GM12891 (cell line): ENCODE measurements at regions not wholly inside any gene's neighbourhood (a gene's known extent, or its start where the extent isn't known, plus 50 kb on each side); places are given as distances from the start of the nearest gene placed in this dataset.

Experiments used
- POLR2A ChIP-seq: IDR thresholded peaks from 2 replicates; pipeline ENCODE4 v1.6.1; 2011; ENCODE audit warnings: low read depth, low read length, control low read depth
- POLR2AphosphoS5 ChIP-seq: IDR thresholded peaks from 2 replicates; pipeline ENCODE4 v1.6.1; 2011; ENCODE audit warnings: low read depth, low read length, control low read depth

- TF ChIP-seq POLR2A (no peak), POLR2AphosphoS5 (no peak)
Measured at GRCh38 chr21:35791541-35792325, 268.6 kb downstream of the SETD4 start.
